Inflammatory macrophage treated with lipopolysaccharide for 4 hours (primary cell): ENCODE measurements at regions not wholly inside any gene's neighbourhood (a gene's known extent, or its start where the extent isn't known, plus 50 kb on each side); places are given as distances from the start of the nearest gene placed in this dataset.

Source experiments
- DNase-seq: peaks from one replicate; pipeline ENCODE4 v3.0.0-alpha.2; 2020

GRCh38 chr21:43331962-43332828 is 94.7 kb downstream of the SIK1 start:
- peak; percentile 86 for DNase-seq

- no peak for DNase-seq
Measured at GRCh38 chr21:43331111-43331961, 95.6 kb downstream of the SIK1 start.

- no peak for DNase-seq
Measured at GRCh38 chr21:43330306-43330881, 96.5 kb downstream of the SIK1 start.

- DNase-seq: no peak
Measured at GRCh38 chr21:43329711-43330269, 97.1 kb downstream of the SIK1 start.

GRCh38 chr21:43328958-43329691 is 97.8 kb downstream of the SIK1 start:
- DNase-seq: no peak

- DNase-seq: no peak
Measured at GRCh38 chr21:43328185-43328957, 98.6 kb downstream of the SIK1 start.

- no peak for DNase-seq
Measured at GRCh38 chr21:43325968-43326715, 100.8 kb downstream of the SIK1 start.

GRCh38 chr21:43325036-43325435 is 101.9 kb downstream of the SIK1 start:
- no peak for DNase-seq

GRCh38 chr21:43324596-43324995 is 102.3 kb downstream of the SIK1 start:
- DNase-seq: no peak

- DNase-seq: no peak
Measured at GRCh38 chr21:43323244-43324005, 103.5 kb downstream of the SIK1 start.

GRCh38 chr21:43322805-43323204 is 104.1 kb downstream of the SIK1 start:
- no peak for DNase-seq

- no peak for DNase-seq
Measured at GRCh38 chr21:43322311-43322710, 104.6 kb downstream of the SIK1 start.

- DNase-seq: no peak
Measured at GRCh38 chr21:43321611-43322010, 105.3 kb downstream of the SIK1 start.

GRCh38 chr21:43321111-43321510 is 105.8 kb downstream of the SIK1 start:
- no peak for DNase-seq

GRCh38 chr21:43320526-43320925 is 106.4 kb downstream of the SIK1 start:
- DNase-seq: no peak

- DNase-seq: no peak
Measured at GRCh38 chr21:43318841-43319781, 107.8 kb downstream of the SIK1 start.

GRCh38 chr21:43318368-43318767 is 108.6 kb downstream of the SIK1 start:
- DNase-seq: no peak

GRCh38 chr21:43317959-43318358 is 109.0 kb downstream of the SIK1 start:
- DNase-seq: no peak

- no peak for DNase-seq
Measured at GRCh38 chr21:43317254-43317748, 109.6 kb downstream of the SIK1 start.
